Stimulated activated CD4-positive, alpha-beta T cell treated with anti-CD3 and anti-CD28 coated beads, Interleukin-4, amount 100 ng/mL, for 4 hours (primary cell): ENCODE measurements at regions not wholly inside any gene's neighbourhood (a gene's known extent, or its start where the extent isn't known, plus 50 kb on each side); places are given as distances from the start of the nearest gene placed in this dataset.
"Not testable (repeated sequence)": the region's sequence is repeated elsewhere in the genome, so short reads cannot be mapped to it uniquely, and the experiment has no call there.

Experiments used
- DNase-seq, 2 experiments: peaks; one replicate each; pipeline ENCODE4 v3.0.0-alpha.2; 2020

DNA sequence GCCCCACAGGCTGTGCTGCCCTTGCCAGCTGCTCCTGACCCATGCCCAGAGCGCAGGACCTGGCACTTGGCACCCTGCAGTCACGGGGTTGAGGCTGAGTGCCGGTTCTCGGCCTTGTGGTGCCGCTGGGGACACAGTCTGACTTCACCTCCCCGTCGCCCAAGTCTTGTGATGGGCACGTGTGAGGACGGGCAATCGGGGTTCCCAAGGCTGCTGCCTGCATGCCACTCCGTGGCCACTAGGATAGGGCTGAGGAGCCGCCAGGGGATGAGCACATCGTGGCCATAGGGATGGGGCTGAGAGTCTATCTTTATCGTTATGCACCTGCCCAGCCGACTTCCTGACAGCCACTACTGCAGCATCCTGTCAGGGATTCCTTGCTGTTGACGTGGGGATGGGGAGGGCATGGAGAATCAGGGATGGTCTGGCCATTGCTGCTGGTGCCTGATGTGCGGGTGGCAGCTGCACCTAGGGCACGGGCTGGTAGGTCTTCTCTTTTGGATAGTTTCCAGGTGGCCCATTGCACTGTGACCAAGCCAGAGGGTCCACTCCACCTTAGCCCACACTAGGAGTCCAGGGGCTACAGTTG, 243.5 kb downstream of the FOXD4L6 start:
- DNase-seq, result not testable (repeated sequence)

- no peak for DNase-seq
These were observed 244.2 kb downstream of the FOXD4L6 start for GRCh38 chr9:40884072-40884901.

DNA sequence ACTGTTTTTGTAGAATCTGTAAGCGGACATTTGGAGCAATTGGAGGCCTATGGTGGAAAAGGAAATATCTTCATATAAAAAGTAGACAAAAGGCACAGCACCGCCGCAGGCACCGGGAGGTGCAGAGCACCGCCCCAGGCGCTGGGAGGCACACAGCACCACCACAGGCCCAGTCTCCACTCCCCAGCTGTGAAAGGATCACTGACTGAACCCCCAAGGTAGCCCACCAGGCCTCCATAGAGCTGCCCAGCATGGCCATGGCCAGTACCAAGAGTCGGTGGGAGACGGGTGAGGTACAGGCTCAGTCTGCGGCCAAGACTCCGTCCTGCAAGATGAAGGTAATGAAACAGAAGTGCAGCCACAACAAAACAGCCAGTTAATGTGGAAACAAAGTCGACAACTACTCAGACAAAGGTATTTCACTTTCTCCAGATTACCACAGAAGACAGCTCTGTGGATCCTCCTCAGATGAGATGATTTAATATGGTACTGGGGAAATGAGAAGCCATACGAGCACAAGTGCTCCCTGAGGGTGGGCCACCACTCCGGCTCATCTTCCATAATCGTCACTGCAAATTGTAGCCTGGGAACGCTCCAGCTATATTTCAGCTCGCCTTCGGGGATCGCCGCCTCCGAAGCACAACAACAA, 244.9 kb downstream of the FOXD4L6 start:
- DNase-seq, result not testable (repeated sequence)

DNA sequence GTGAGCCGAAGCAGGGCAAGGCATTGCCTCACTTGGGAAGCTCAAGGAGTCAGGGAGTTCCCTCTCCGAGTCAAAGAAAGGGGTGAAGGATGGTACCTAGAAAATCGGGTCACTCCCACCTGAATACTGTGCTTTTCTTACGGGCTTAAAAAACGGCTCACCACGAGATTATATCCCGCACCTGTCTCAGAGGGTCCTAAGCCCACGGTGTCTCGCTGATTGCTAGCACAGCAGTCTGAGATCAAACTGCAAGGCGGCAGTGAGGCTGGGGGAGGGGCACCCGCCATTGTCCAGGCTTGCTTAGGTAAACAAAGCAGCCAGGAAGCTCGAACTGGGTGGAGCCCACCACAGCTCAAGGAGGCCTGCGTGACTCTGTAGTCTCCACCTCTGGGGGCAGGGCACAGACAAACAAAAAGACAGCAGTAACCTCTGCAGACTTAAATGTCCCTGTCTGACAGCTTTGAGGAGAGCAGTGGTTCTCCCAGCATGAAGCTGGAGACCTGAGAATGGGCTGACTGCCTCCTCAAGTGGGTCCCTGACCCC, 254.7 kb downstream of the FOXD4L6 start:
- not testable (repeated sequence) for DNase-seq

DNA sequence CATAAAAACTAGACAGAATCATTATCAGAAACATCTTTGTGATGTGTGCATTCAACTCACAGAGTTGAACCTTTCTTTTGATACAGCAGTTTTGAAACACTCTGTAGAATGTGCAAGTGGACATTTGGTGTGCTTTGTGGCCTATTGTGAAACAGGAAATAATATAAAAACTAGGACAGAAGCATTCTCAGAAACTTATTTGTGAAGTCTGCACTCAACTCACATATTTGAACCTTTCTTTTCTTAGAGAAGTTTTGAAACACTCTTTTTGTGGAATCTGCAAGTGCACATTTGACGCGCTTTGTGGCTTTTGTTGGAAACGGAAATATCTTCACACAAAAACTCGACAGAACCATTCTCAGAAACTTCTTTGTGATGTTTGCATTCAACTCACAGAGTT, 260.0 kb downstream of the FOXD4L6 start:
- not testable (repeated sequence) for DNase-seq
